CD14-positive monocyte (primary cell): ENCODE measurements at regions not wholly inside any gene's neighbourhood (a gene's known extent, or its start where the extent isn't known, plus 50 kb on each side); places are given as distances from the start of the nearest gene placed in this dataset.

ENCODE experiments used
- DNase-seq, 3 donors: peaks; one replicate each; pipeline ENCODE4 v3.0.0-alpha.2; 2011 to 2022
- H2AFZ ChIP-seq: 2 replicates; pipeline ENCODE4 v1.6.0; 2012; ENCODE audit warnings: mild to moderate bottlenecking, low read depth, low read length, inconsistent platforms; ENCODE audit not compliant: insufficient read depth, poor library complexity, severe bottlenecking
- H3K27ac ChIP-seq, 2 donors: 1 replicate in 1 of 2; 2 replicates in 1 of 2; pipeline ENCODE4 v1.5.1; 2012 to 2013; ENCODE audit warnings: low read length in 2 of 2, control low read depth in 1 of 2, inconsistent platforms in 1 of 2, low read depth in 1 of 2, mild to moderate bottlenecking in 1 of 2
- H3K27me3 ChIP-seq, 2 donors: one replicate each; pipeline versions ENCODE4 v1.6.0 to v1.6.1; 2011 to 2013; ENCODE audit warnings: low read length in 2 of 2; ENCODE audit not compliant: control insufficient read depth in 2 of 2, insufficient read depth in 2 of 2
- H3K36me3 ChIP-seq, 2 donors: replicated peaks in 1 of 2; 1 replicate in 1 of 2; 2 replicates in 1 of 2; pipeline versions ENCODE4 v1.5.1 to v1.6.1; 2012 to 2013; ENCODE audit warnings: low read length in 2 of 2, control low read depth in 1 of 2, inconsistent platforms in 1 of 2, mild to moderate bottlenecking in 1 of 2; ENCODE audit not compliant: insufficient read depth in 2 of 2, control insufficient read depth in 1 of 2
- H3K4me1 ChIP-seq, 2 donors: 1 replicate in 1 of 2; 2 replicates in 1 of 2; pipeline versions ENCODE4 v1.5.1 to v1.6.1; 2012 to 2013; ENCODE audit warnings: low read length in 2 of 2, control low read depth in 1 of 2, inconsistent platforms in 1 of 2, mild to moderate bottlenecking in 1 of 2, moderate library complexity in 1 of 2; ENCODE audit not compliant: insufficient read depth in 2 of 2, control insufficient read depth in 1 of 2
- H3K4me2 ChIP-seq: replicated peaks from 2 replicates; pipeline ENCODE3; 2012; ENCODE audit warnings: low read length, moderate library complexity, mild to moderate bottlenecking; ENCODE audit not compliant: poor library complexity, severe bottlenecking; ENCODE audit errors: extremely low read depth
- H3K4me3 ChIP-seq, 3 experiments: fragments of 200-600 bp in 1 of 3; sonication (generic) in 1 of 3; replicated peaks in 1 of 3; 1 replicate in 2 of 3; 2 replicates in 1 of 3; pipeline ENCODE4 v1.5.1; 2011 to 2013; ENCODE audit warnings: low read length in 3 of 3, mild to moderate bottlenecking in 3 of 3, control low read depth in 2 of 3, low read depth in 2 of 3, inconsistent platforms in 1 of 3, moderate library complexity in 1 of 3
- H3K79me2 ChIP-seq: 2 replicates; pipeline ENCODE4 v1.6.0; 2012; ENCODE audit warnings: mild to moderate bottlenecking, control low read depth, inconsistent platforms, low read length, moderate library complexity; ENCODE audit not compliant: insufficient read depth
- H3K9ac ChIP-seq: 2 replicates; pipeline ENCODE4 v1.6.0; 2017; ENCODE audit warnings: low read length, mild to moderate bottlenecking; ENCODE audit not compliant: insufficient read depth, poor library complexity, severe bottlenecking
- H3K9me3 ChIP-seq, 2 donors: replicated peaks in 1 of 2; 1 replicate in 1 of 2; 2 replicates in 1 of 2; pipeline versions ENCODE4 v1.5.1 to v1.6.1; 2012 to 2013; ENCODE audit warnings: low read length in 2 of 2, control low read depth in 1 of 2; ENCODE audit not compliant: control insufficient read depth in 1 of 2, insufficient read depth in 1 of 2
- H4K20me1 ChIP-seq: 2 replicates; pipeline ENCODE4 v1.6.0; 2012; ENCODE audit warnings: mild to moderate bottlenecking, low read length, control low read depth, moderate library complexity; ENCODE audit not compliant: insufficient read depth
- H3K27ac Mint-ChIP-seq, 7 donors: one replicate each; pipeline ENCODE4 v1.8.0; 2020; ENCODE audit warnings: mild to moderate bottlenecking in 7 of 7, mixed read lengths in 7 of 7, moderate library complexity in 6 of 7, inconsistent platforms in 2 of 7
- H3K27me3 Mint-ChIP-seq, 3 donors: one replicate each; pipeline ENCODE4 v1.8.0; 2021 to 2022; ENCODE audit warnings: low read depth in 3 of 3, mild to moderate bottlenecking in 3 of 3, mixed read lengths in 3 of 3, moderate library complexity in 3 of 3, inconsistent platforms in 1 of 3
- H3K36me3 Mint-ChIP-seq, 2 donors: one replicate each; pipeline ENCODE4 v1.8.0; 2020; ENCODE audit warnings: mixed read lengths in 2 of 2, inconsistent platforms in 1 of 2, mild to moderate bottlenecking in 1 of 2
- H3K4me1 Mint-ChIP-seq: one replicate; pipeline ENCODE4 v1.8.0; 2020; ENCODE audit warnings: mild to moderate bottlenecking, mixed read lengths
- H3K4me3 Mint-ChIP-seq, 2 donors: one replicate each; pipeline ENCODE4 v1.8.0; 2020; ENCODE audit warnings: mild to moderate bottlenecking in 2 of 2, mixed read lengths in 2 of 2, moderate library complexity in 1 of 2
- H3K9me3 Mint-ChIP-seq, 7 donors: one replicate each; pipeline ENCODE4 v1.8.0; 2020 to 2022; ENCODE audit warnings: mixed read lengths in 7 of 7, mild to moderate bottlenecking in 6 of 7, moderate library complexity in 6 of 7, inconsistent platforms in 2 of 7
- WGBS: methylation state at CpG from one replicate; pipeline ENCODE4 v1.1.5; 2013; ENCODE audit warnings: missing lambda C conversion rate; ENCODE audit not compliant: insufficient coverage; 5-methylcytosine and 5-hydroxymethylcytosine counted together
- intact Hi-C, 2 donors: fragments of 100-400 bp; cut with micrococcal nuclease; formaldehyde crosslinking; loops; one replicate each; pipeline versions ENCODE4 v1.15.0 to v1.15.1; 2023
- TF ChIP-seq, protein P1 (sequence below): fragments of 200-600 bp; IDR thresholded peaks from one replicate; pipeline ENCODE4 v1.8.0; 2022; ENCODE audit warnings: antibody characterized with exemption, mild to moderate bottlenecking

DNA sequence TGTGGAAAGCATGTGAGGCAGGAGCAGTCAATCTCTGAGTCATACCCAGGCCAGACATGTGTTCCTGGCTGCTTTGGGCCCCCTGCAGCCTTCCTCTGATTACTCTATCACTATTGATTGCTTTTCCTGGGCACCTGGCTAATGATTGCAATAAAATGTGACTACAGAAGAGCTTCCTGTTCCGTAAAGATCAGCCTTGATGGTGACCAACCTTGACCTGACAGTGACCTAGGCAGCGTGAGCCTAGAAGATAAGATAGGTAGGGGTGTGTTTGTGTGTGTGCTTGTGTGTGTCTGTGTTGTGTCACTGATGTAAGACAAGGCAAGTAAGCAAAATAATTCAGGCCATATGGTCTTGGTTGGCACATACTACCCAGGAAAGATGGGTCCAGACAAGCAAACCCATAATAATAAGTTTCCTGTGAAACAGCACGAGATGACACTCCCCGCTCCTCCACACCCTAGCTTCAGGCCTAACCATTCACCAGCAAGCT, 367.7 kb upstream of the CDH11 start:
- no peaks in the 10 kb centered on the region for H3K27me3 ChIP-seq
- H3K36me3 ChIP-seq = no peaks in the 10 kb centered on the region
- H3K27ac ChIP-seq = no peak overlapping the region
- intact Hi-C loops = no loop called here
- no peaks in the 10 kb centered on the region for H3K36me3 Mint-ChIP-seq
- H3K4me3 Mint-ChIP-seq = no peak overlapping the region
- H3K4me2 ChIP-seq = no peak overlapping the region
- no peak overlapping the region for H3K27ac Mint-ChIP-seq
- DNase-seq = no peak
- H3K4me3 ChIP-seq = no peak overlapping the region
- H3K9ac ChIP-seq = no peak overlapping the region
- H4K20me1 ChIP-seq = no peaks in the 10 kb centered on the region
- H3K4me1 ChIP-seq = no peaks in the 10 kb centered on the region
- TF ChIP-seq, protein P1, sequence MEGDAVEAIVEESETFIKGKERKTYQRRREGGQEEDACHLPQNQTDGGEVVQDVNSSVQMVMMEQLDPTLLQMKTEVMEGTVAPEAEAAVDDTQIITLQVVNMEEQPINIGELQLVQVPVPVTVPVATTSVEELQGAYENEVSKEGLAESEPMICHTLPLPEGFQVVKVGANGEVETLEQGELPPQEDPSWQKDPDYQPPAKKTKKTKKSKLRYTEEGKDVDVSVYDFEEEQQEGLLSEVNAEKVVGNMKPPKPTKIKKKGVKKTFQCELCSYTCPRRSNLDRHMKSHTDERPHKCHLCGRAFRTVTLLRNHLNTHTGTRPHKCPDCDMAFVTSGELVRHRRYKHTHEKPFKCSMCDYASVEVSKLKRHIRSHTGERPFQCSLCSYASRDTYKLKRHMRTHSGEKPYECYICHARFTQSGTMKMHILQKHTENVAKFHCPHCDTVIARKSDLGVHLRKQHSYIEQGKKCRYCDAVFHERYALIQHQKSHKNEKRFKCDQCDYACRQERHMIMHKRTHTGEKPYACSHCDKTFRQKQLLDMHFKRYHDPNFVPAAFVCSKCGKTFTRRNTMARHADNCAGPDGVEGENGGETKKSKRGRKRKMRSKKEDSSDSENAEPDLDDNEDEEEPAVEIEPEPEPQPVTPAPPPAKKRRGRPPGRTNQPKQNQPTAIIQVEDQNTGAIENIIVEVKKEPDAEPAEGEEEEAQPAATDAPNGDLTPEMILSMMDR = no peak
- peaks cover 0 to 2% (median 1%) of the 10 kb centered on the region in 3 donors for H3K27me3 Mint-ChIP-seq
- peaks cover 0 to 8% (median 3%) of the 10 kb centered on the region in 7 donors for H3K9me3 Mint-ChIP-seq
- H3K79me2 ChIP-seq = no peaks in the 10 kb centered on the region
- no peaks in the 10 kb centered on the region for H3K4me1 Mint-ChIP-seq
- H2AFZ ChIP-seq = no peak overlapping the region
- no peaks in the 10 kb centered on the region for H3K9me3 ChIP-seq
- 85% methylated on average over 4 of the region's 4 CpGs for WGBS

DNA sequence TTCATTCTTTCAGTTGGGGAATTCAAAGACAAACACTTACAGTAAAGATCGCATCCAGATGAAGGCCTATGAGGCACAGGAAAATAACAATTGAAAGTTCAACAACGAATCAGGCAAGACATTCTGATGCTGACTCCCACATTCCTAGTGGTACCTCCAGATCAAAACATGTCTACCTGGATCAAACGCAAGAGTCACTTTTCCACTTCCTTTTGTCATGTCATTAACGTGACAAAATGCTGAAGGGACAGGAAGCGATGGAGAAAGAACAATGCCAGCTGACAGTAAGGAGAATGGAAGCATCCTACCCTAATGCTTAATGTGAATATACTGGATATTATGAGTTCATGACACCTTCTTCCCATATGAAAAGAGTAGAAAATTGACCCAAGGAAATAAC, 365.4 kb upstream of the CDH11 start:
- H2AFZ ChIP-seq = no peak overlapping the region
- H3K27me3 ChIP-seq = no peaks in the 10 kb centered on the region
- 90% methylated on average over 2 of the region's 5 CpGs for WGBS
- intact Hi-C loops = no loop called here
- H3K9ac ChIP-seq = no peak overlapping the region
- Mint-ChIP-seq H3K27ac (no peak overlapping the region), H3K9me3 (peaks cover 0 to 6% (median 3%) of the 10 kb centered on the region in 7 donors), H3K4me3 (no peak overlapping the region), H3K27me3 (peaks cover 0 to 3% (median 3%) of the 10 kb centered on the region in 3 donors), H3K36me3 (no peaks in the 10 kb centered on the region), H3K4me1 (no peaks in the 10 kb centered on the region)
- H3K4me2 ChIP-seq = no peak overlapping the region
- no peak overlapping the region for H3K4me3 ChIP-seq
- no peak overlapping the region for H3K27ac ChIP-seq
- H3K9me3 ChIP-seq = no peaks in the 10 kb centered on the region
- H3K79me2 ChIP-seq = no peaks in the 10 kb centered on the region
- no peak for DNase-seq
- no peaks in the 10 kb centered on the region for H4K20me1 ChIP-seq
- TF ChIP-seq, protein P1 = no peak
- H3K36me3 ChIP-seq = no peaks in the 10 kb centered on the region
- H3K4me1 ChIP-seq = no peaks in the 10 kb centered on the region
